ENCODE measurements at regions not wholly inside any gene's neighbourhood (a gene's known extent, or its start where the extent isn't known, plus 50 kb on each side); places are given as distances from the start of the nearest gene placed in this dataset.

GRCh38 chr12:102681747-102682146 is 201.4 kb upstream of the IGF1 start:
- no peak for TF ChIP-seq EGR1 (IDR thresholded peaks at IDR 0.05)
- no peak for TF ChIP-seq CEBPB (IDR thresholded peaks at IDR 0.05)
- no peak for TF ChIP-seq REST (IDR thresholded peaks at IDR 0.05; ENCODE audit: low read depth)
- no peak for TF ChIP-seq FOXM1 (IDR thresholded peaks at IDR 0.05; ENCODE audit: borderline replicate concordance, low read depth)
- TF ChIP-seq CREB1 (IDR thresholded peaks at IDR 0.05; ENCODE audit: low read depth), result no peak
- TF ChIP-seq RAD21 (IDR thresholded peaks at IDR 0.05; ENCODE audit: low read depth), result no peak
- no peak for TF ChIP-seq NFIC (IDR thresholded peaks at IDR 0.05)
- no peak for TF ChIP-seq EP300 (IDR thresholded peaks at IDR 0.05; ENCODE audit: borderline replicate concordance)
- TF ChIP-seq TEAD4 (IDR thresholded peaks at IDR 0.05), result no peak
- TF ChIP-seq TAF1 (IDR thresholded peaks at IDR 0.05; ENCODE audit: low read depth), result no peak
- no peak for TF ChIP-seq MAX (IDR thresholded peaks at IDR 0.05)

Data from Ishikawa (cell line).